CD1c-positive myeloid dendritic cell (primary cell): ENCODE measurements at regions not wholly inside any gene's neighbourhood (a gene's known extent, or its start where the extent isn't known, plus 50 kb on each side); places are given as distances from the start of the nearest gene placed in this dataset.

Experiments
- DNase-seq: peaks from one replicate; pipeline ENCODE4 v3.0.0-alpha.2; 2016; ENCODE audit errors: extremely low spot score

DNA sequence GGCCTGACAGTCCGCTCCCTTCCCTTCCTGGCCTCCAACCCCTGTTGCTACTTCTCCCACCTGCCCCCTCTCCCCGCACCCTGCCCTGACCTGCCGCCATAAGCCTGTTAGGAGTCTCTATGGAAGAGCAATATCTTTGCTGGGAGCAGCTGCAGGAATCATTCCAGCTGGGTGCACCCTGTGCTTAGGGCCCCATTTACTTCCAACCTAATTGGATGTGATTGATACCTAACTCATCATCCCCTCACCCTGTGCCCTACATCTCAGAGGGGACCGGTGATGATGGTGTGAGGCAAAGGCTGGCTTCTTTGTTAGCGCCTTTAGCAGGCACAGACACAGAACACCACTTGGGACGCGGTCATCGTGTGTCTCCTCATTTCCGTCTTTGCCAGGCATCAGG lies 80.0 kb upstream of the FAM180A start:
- DNase-seq = no peak

DNA sequence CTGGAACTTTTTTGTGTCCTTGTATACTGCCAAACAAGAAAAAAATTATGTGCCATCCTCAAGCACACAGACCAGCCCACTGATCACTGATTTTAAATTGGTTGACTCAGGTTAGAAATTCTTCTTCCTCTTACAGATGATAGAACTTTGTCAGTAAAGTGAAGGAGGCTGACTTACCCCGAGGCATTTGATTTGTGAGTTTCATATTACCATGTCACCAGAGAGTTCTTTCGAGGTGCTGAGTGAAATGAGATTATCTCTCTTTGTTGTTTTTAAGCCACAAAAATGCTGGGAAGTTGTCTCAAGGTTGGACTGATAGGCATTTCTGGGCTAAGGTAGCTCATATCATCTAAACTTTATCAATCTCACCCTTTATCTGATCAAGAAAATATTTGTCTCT lies 78.8 kb upstream of the FAM180A start:
- no peak for DNase-seq

DNA sequence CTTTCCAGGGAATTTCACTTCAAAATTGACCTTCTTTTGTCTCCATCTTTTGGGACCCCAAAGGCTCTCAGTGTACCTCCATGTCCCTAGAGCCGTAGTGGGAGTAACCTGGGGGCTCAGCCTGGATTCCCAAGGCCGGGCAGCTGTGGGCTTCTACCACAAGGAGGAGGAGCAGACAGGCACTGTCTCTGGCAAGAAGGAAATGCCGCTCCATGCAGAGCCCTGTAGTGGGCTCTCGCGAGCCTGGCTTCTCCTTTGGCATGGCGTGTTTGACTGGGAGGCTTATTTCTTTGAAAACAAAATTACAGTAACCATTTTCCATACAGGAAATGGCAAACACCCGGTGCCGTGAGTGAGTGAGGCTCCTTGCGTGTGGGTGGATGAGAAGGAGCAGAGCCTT lies 76.8 kb upstream of the FAM180A start:
- DNase-seq = no peak

DNA sequence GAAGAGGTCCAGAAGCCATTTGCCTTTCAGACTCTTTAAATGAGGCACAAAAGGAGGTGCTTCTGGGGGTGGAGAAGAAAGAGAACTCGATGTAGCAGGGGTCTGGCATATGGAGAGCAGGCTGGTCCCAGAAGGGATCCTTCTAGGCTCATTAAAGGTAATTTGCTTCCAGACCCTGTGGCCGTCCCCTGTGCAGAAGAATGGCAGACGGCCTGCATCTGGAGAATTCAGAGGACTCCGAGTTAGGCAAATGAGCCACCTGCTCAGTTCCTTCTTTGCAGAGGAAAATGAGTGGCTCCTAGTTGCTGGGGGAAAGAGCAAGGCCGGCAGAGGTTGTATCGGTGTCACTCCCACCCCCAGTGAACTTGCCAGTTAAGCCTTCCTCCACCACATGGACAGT lies 73.8 kb upstream of the FAM180A start:
- DNase-seq = no peak

DNA sequence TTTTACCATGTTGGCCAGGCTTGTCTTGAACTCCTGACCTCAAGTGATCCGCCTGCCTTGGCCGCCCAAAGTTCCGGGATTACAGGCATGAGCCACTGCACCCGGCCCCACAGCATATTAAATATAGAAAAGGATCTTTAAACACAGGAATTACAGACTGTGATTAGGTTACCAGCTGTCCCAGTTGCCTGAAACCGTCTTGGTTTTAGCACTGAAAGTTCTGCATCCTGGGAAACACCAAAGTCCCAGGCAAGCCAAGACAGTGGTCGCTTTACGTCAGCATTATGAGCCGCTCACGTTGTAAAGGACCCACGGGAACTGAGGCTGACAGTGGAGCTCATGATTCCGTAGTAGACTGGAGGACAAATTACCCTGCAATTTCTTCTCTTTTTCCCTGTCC lies 69.0 kb upstream of the FAM180A start:
- DNase-seq = no peak

GRCh38 chr7:135815033-135815432 lies 66.4 kb upstream of the FAM180A start:
- no peak for DNase-seq

DNA sequence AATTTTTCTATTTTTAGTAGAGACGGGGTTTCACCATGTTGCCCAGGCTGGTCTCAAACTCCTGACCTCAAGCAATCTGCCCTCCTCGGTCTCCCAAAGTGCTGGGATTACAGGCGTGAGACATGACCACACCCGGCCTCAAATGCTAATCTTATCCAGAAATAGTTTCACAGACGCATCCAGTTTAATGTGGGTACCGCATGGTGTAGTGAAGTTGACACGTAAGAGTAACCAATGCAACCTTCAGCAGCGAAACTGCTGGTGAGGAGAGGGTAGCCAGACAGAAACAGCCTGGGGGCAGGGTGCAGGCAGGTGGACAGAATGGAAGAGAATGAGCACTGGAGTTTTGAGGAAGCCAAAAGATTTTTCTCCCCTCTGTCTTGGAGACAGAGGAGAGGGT lies 63.5 kb upstream of the FAM180A start:
- no peak for DNase-seq

GRCh38 chr7:135811506-135811905 lies 62.9 kb upstream of the FAM180A start:
- no peak for DNase-seq

DNA sequence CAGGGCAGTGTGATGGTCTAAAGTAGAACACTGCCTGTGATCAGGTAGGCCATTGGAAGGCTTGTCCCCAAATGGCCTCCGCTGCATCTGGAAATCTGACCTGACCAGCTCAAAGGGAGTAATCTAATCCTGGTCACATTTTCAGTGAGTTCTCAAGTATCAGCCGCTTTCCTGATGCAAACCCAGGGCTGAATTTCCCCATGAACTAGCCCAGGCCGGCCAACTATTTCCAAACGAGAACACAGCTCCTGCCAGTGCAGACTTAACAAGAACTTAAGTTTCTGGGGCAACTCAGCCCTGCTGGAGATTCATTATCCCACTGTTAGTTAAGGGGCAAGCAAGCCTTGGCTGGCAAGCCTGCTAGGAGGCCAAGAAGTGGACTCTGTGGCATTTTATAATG lies 59.6 kb upstream of the FAM180A start:
- no peak for DNase-seq

- no peak for DNase-seq
Measured at GRCh38 chr7:135803143-135803542, 54.5 kb upstream of the FAM180A start.

- no peak for DNase-seq
Measured at GRCh38 chr7:135802697-135803096, 54.1 kb upstream of the FAM180A start.

DNA sequence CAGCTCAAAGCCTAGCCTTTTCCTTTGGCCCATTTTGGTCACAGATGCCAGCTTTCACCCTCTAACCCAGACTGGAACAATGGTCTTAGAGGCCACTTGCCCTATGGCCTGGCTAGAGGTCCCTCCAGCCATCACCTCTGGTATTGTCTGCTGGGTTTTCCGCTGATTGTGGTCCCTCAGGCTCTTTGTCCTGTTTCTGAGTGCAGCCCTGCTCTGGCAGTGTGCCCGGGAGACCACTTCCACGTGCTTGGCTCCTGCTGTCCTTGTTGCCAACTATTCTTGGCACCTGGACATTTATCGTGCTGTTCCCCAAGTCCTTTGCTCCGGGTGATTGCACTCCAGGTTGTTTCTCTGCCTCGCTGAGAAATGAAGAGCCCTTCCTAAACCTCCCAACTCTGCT lies 53.3 kb upstream of the FAM180A start:
- DNase-seq = no peak

DNA sequence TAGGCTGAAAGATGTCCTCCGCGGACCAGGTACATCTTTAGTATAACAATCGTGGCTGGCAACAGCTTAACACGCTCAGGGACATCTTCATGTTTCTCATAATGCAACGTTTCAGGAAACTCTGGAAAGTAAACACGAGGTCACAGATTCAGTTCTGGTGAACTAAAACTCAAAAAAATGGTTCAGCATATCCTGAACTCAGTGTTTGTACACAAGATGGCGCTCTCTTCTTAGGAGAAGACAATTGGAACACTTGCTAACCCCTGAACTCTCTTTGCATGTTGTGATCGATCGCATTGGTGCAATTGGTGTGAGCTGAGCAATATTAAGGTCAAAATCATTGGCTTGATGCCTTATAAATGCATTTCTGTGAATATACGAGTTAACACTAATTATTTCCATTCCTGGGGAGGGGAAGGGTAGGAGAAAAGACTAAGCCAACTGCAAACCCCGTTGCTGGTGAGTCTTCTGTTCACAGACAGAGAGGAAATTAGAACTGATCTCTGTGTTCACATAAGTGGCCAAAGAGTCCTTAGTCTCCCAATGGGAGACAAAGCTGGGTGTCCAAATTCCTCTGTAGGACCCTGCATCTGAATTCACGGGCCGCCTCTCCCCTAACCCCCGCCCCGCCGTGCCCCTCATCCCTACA lies 52.6 kb upstream of the FAM180A start:
- peak; percentile 73 for DNase-seq

DNA sequence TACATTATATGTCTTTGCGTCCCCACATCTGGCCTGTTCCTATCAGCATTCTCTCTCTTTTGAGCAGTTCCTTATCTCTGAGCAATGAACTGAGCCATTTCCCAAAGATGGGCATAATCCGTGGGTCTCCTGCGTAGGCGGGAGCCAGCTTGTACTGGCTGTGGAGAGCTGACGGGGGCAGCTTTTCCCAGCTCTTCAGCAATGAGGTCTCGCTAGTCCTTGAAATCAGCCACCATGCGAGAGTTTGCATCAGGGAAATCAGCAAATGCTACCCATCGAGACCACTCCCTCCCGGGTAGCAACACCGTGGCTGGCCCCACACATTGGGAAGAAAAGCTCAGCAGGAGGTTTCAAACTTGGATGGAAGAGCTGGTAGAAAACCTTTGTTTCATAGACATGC lies 51.9 kb upstream of the FAM180A start:
- no peak for DNase-seq

DNA sequence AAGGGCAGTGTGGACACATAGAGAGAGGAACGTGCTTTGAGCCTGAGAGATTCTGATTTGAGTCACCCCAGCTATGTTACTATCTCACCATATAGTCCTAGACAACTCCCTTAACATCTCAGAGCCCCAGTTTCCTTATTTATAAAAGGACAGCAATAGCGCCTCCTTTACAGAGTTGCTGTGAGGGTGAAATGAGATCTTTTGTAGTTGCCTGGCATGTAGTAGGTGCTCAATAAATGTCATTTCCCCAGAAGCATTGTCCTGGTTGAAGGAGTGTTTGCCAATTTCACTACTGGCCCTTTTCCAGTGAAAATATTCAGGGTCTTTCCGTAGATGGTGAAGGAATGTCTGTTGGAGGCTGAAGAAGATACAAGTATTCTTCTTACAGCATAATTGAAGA lies 51.3 kb upstream of the FAM180A start:
- no peak for DNase-seq
